A673 (cell line): ENCODE measurements at regions not wholly inside any gene's neighbourhood (a gene's known extent, or its start where the extent isn't known, plus 50 kb on each side); places are given as distances from the start of the nearest gene placed in this dataset.

Experiments
- BruUV-seq: library from RNA; stranded (reverse); fragments of 400-500 nt; replicated peaks from 2 replicates; lab custom pipeline; 2021; lab: Mats Ljungman, UMichigan
- CTCF ChIA-PET: fragments of 300-600 bp; sonication (Branson Sonifier 250); formaldehyde crosslinking; loops from one replicate; lab custom pipeline; 2022; ENCODE audit warnings: antibody characterized with exemption; lab: Charles Lee
- POLR2A ChIA-PET: fragments of 300-600 bp; sonication (Branson Sonifier 250); formaldehyde crosslinking; loops from one replicate; lab custom pipeline; 2022; ENCODE audit warnings: antibody characterized with exemption; ENCODE audit not compliant: low non-redundant PET; lab: Charles Lee
- DNase-seq: peaks from one replicate; pipeline ENCODE4 v3.0.0-alpha.2; 2015; ENCODE audit warnings: low spot score
- H3K27ac ChIP-seq: fragments of 200-600 bp; sonication (generic); 2 replicates; pipeline ENCODE4 v1.5.1; 2016; ENCODE audit warnings: mixed run types, low read depth, mild to moderate bottlenecking, mixed read lengths, antibody characterized with exemption, low read length; ENCODE audit not compliant: poor library complexity, severe bottlenecking
- H3K27me3 ChIP-seq: fragments of 200-600 bp; sonication (generic); replicated peaks from 2 replicates; pipeline ENCODE4 v1.6.1; 2017; ENCODE audit warnings: mixed run types, low read depth, mild to moderate bottlenecking, mixed read lengths, antibody characterized with exemption, low read length; ENCODE audit not compliant: insufficient read depth, poor library complexity
- H3K36me3 ChIP-seq: fragments of 200-600 bp; sonication (generic); 2 replicates; pipeline ENCODE4 v1.6.1; 2016; ENCODE audit warnings: mixed run types, mild to moderate bottlenecking, mixed read lengths, antibody characterized with exemption, low read length; ENCODE audit not compliant: insufficient read depth, poor library complexity, severe bottlenecking
- H3K4me1 ChIP-seq: fragments of 200-600 bp; sonication (generic); 2 replicates; pipeline ENCODE4 v1.6.1; 2017; ENCODE audit warnings: mixed run types, mild to moderate bottlenecking, mixed read lengths, antibody characterized with exemption, low read length; ENCODE audit not compliant: insufficient read depth, poor library complexity, severe bottlenecking
- H3K4me3 ChIP-seq: fragments of 200-600 bp; sonication (generic); 2 replicates; pipeline ENCODE4 v1.5.1; 2016; ENCODE audit warnings: low read depth, mixed run types, mild to moderate bottlenecking, mixed read lengths, low read length; ENCODE audit not compliant: poor library complexity, severe bottlenecking
- H3K9me3 ChIP-seq: fragments of 200-600 bp; sonication (generic); 2 replicates; pipeline ENCODE4 v1.6.1; 2016; ENCODE audit warnings: mixed run types, low read depth, mild to moderate bottlenecking, mixed read lengths, antibody characterized with exemption, low read length; ENCODE audit not compliant: poor library complexity, severe bottlenecking
- CTCF ChIP-seq: fragments of 300-800, 200-600 bp; sonication (generic); conservative IDR thresholded peaks from 2 replicates; pipeline ENCODE4 v1.5.1; 2017; ENCODE audit warnings: low read depth, mild to moderate bottlenecking, antibody characterized with exemption, low read length, moderate library complexity, mixed read lengths
- EZH2 ChIP-seq: fragments of 200-600 bp; sonication (generic); IDR thresholded peaks from 2 replicates; pipeline ENCODE4 v1.6.1; 2017; ENCODE audit warnings: borderline replicate concordance, low read depth, mild to moderate bottlenecking, mixed read lengths, antibody characterized with exemption, low read length; ENCODE audit not compliant: poor library complexity, severe bottlenecking
- intact Hi-C: fragments of 100-400 bp; cut with micrococcal nuclease; formaldehyde crosslinking; loops from one replicate; pipeline ENCODE4 v1.10.0; 2022; ENCODE audit not compliant: unreplicated experiment

- H3K27ac ChIP-seq = no peak overlapping the region
- intact Hi-C loops = no loop called here
- H3K27me3 ChIP-seq = peaks cover 9% of the 10 kb centered on the region
- POLR2A ChIA-PET = no interaction called here
- no peaks in the 10 kb centered on the region for H3K4me1 ChIP-seq
- no TSS peak for BruUV-seq
- no peaks in the 10 kb centered on the region for H3K36me3 ChIP-seq
- DNase-seq = no peak
- CTCF ChIA-PET = no interaction called here
- H3K9me3 ChIP-seq = no peaks in the 10 kb centered on the region
- H3K4me3 ChIP-seq = no peak overlapping the region
- TF ChIP-seq EZH2 (no peak), CTCF (no peak)
Observed at GRCh38 chr5:10059980-10060379, 189.7 kb downstream of the ATPSCKMT start.

GRCh38 chr5:10059556-10059955 is 190.1 kb downstream of the ATPSCKMT start:
- Histone ChIP-seq H3K27ac (no peak overlapping the region), H3K9me3 (no peaks in the 10 kb centered on the region), H3K36me3 (no peaks in the 10 kb centered on the region), H3K4me1 (no peaks in the 10 kb centered on the region), H3K27me3 (peaks cover 9% of the 10 kb centered on the region), H3K4me3 (no peak overlapping the region)
- no peak for DNase-seq
- no peak for TF ChIP-seq EZH2
- no peak for TF ChIP-seq CTCF
- ChIA-PET POLR2A (no interaction called here), CTCF (no interaction called here)
- BruUV-seq = no TSS peak
- intact Hi-C loops = no loop called here

GRCh38 chr5:10057356-10057755 is 192.3 kb downstream of the ATPSCKMT start:
- no peak for DNase-seq
- ChIA-PET CTCF (no interaction called here), POLR2A (no interaction called here)
- TF ChIP-seq CTCF = no peak
- no peak for TF ChIP-seq EZH2
- no peak overlapping the region for H3K4me3 ChIP-seq
- peaks cover 9% of the 10 kb centered on the region for H3K27me3 ChIP-seq
- H3K9me3 ChIP-seq = no peaks in the 10 kb centered on the region
- BruUV-seq = no TSS peak
- H3K27ac ChIP-seq = no peak overlapping the region
- H3K36me3 ChIP-seq = no peaks in the 10 kb centered on the region
- H3K4me1 ChIP-seq = no peaks in the 10 kb centered on the region
- intact Hi-C loops = no loop called here
